K562 (cell line): ENCODE measurements at regions not wholly inside any gene's neighbourhood (a gene's known extent, or its start where the extent isn't known, plus 50 kb on each side); places are given as distances from the start of the nearest gene placed in this dataset.

Experiments
- CBX1 ChIP-seq: sonication (generic); IDR thresholded peaks from 2 replicates; pipeline ENCODE4 v1.6.1; 2016; ENCODE audit warnings: antibody characterized with exemption, low read depth, mild to moderate bottlenecking
- CEBPG ChIP-seq, 3 experiments: fragments of 200-800 bp in 1 of 3; sonication (Bioruptor generic) in 1 of 3; sonication (generic) in 1 of 3; formaldehyde crosslinking in 1 of 3; IDR thresholded peaks in 2 of 3; conservative IDR thresholded peaks in 1 of 3; 2 replicates each; pipeline versions ENCODE4 v1.6.1 to v1.8.0; 2016 to 2022; ENCODE audit warnings: missing compliant biosample characterization in 2 of 3, missing genetic modification characterization in 2 of 3, mild to moderate bottlenecking in 1 of 3, missing genetic modification reagents in 1 of 3
- ELF1 ChIP-seq: fragments of 200-800 bp; sonication (Bioruptor generic); IDR thresholded peaks from 2 replicates; pipeline ENCODE4 v1.6.1; 2016; ENCODE audit warnings: missing genetic modification characterization, missing compliant biosample characterization
- FOXK2 ChIP-seq, 2 experiments: fragments of 450-650 bp; IDR thresholded peaks in 1 of 2; conservative IDR thresholded peaks in 1 of 2; 2 replicates each; pipeline ENCODE4 v1.6.1; 2016; ENCODE audit warnings: low read depth in 2 of 2, mild to moderate bottlenecking in 1 of 2
- GATA2 ChIP-seq: sonication (generic); formaldehyde crosslinking; IDR thresholded peaks from 2 replicates; pipeline ENCODE4 v1.4.0; 2020; ENCODE audit warnings: mild to moderate bottlenecking, missing genetic modification reagents
- HCFC1 ChIP-seq: IDR thresholded peaks from 2 replicates; pipeline ENCODE4 v1.6.1; 2012; ENCODE audit warnings: low read depth, low read length, improper control_type of control experiment
- HDAC3 ChIP-seq: fragments of 450-650 bp; IDR thresholded peaks from 2 replicates; pipeline ENCODE4 v1.6.1; 2018; ENCODE audit warnings: borderline replicate concordance, mild to moderate bottlenecking, moderate library complexity; ENCODE audit not compliant: partially characterized antibody
- JUND ChIP-seq, 2 experiments: IDR thresholded peaks; 2 replicates in 1 of 2; 3 replicates in 1 of 2; pipeline ENCODE4 v1.6.1; 2011; ENCODE audit warnings: borderline replicate concordance in 2 of 2, low read depth in 2 of 2, low read length in 2 of 2, improper control_type of control experiment in 1 of 2, missing biosample characterization in 1 of 2, missing genetic modification characterization in 1 of 2, missing genetic modification reagents in 1 of 2
- KLF13 ChIP-seq: fragments of 450-650 bp; IDR thresholded peaks from 2 replicates; pipeline ENCODE4 v1.6.1; 2016; ENCODE audit warnings: missing genetic modification characterization, low read depth, mild to moderate bottlenecking, missing compliant biosample characterization, moderate library complexity, borderline replicate concordance
- KLF16 ChIP-seq: IDR thresholded peaks from 2 replicates; pipeline ENCODE4 v1.6.1; 2016; ENCODE audit warnings: antibody characterized with exemption
- MYC ChIP-seq, 2 experiments: fragments of 250-450 bp in 1 of 2; sonication (Bioruptor Pico) in 1 of 2; IDR thresholded peaks; 2 replicates each; pipeline versions ENCODE4 v1.5.1 to v1.6.1; 2012 to 2021; ENCODE audit warnings: low read depth in 2 of 2, borderline replicate concordance in 1 of 2, improper control_type of control experiment in 1 of 2, low read length in 1 of 2, mild to moderate bottlenecking in 1 of 2, moderate library complexity in 1 of 2
- NRF1 ChIP-seq, 2 experiments: fragments of 450-650 bp; IDR thresholded peaks in 1 of 2; conservative IDR thresholded peaks in 1 of 2; 2 replicates each; pipeline ENCODE4 v1.6.1; 2014; ENCODE audit warnings: mild to moderate bottlenecking in 2 of 2
- RAD21 ChIP-seq, 2 experiments: fragments of 250-450 bp in 1 of 2; fragments of 450-650 bp in 1 of 2; sonication (Bioruptor Pico) in 1 of 2; formaldehyde crosslinking in 1 of 2; IDR thresholded peaks in 1 of 2; conservative IDR thresholded peaks in 1 of 2; 2 replicates each; pipeline versions ENCODE4 v1.4.0 to v1.8.0; 2020 to 2022; ENCODE audit warnings: mild to moderate bottlenecking in 2 of 2, moderate library complexity in 1 of 2
- STAG1 ChIP-seq: sonication (generic); formaldehyde crosslinking; IDR thresholded peaks from 2 replicates; pipeline ENCODE4 v1.5.0; 2020; ENCODE audit warnings: missing genetic modification reagents, borderline replicate concordance
- TBL1XR1 ChIP-seq, 2 experiments: IDR thresholded peaks; 2 replicates each; pipeline ENCODE4 v1.6.1; 2012; ENCODE audit warnings: improper control_type of control experiment in 2 of 2, low read length in 2 of 2, mild to moderate bottlenecking in 1 of 2
- XRCC5 ChIP-seq: fragments of 200-400 bp; formaldehyde crosslinking; IDR thresholded peaks from 2 replicates; pipeline ENCODE4 v1.6.1; 2017; ENCODE audit warnings: low read depth, mild to moderate bottlenecking, low read length
- ZNF586 ChIP-seq: fragments of 450-650 bp; formaldehyde crosslinking; conservative IDR thresholded peaks from 2 replicates; pipeline ENCODE4 v1.4.0; 2020; ENCODE audit warnings: mild to moderate bottlenecking, moderate library complexity
- TF ChIP-seq, protein P1 (sequence below): fragments of 450-650 bp; IDR thresholded peaks from 2 replicates; pipeline ENCODE4 v1.7.0; 2016; ENCODE audit warnings: borderline replicate concordance
- TF ChIP-seq, protein P2 (sequence below): sonication (generic); formaldehyde crosslinking; IDR thresholded peaks from 2 replicates; pipeline ENCODE4 v1.8.0; 2022; ENCODE audit warnings: missing genetic modification reagents, mild to moderate bottlenecking, moderate library complexity, borderline replicate concordance
- TF ChIP-seq, protein P3 (sequence below): fragments of 200-800 bp; sonication (Bioruptor generic); IDR thresholded peaks from 2 replicates; pipeline ENCODE4 v1.6.1; 2017; ENCODE audit warnings: missing genetic modification characterization, missing compliant biosample characterization

DNA sequence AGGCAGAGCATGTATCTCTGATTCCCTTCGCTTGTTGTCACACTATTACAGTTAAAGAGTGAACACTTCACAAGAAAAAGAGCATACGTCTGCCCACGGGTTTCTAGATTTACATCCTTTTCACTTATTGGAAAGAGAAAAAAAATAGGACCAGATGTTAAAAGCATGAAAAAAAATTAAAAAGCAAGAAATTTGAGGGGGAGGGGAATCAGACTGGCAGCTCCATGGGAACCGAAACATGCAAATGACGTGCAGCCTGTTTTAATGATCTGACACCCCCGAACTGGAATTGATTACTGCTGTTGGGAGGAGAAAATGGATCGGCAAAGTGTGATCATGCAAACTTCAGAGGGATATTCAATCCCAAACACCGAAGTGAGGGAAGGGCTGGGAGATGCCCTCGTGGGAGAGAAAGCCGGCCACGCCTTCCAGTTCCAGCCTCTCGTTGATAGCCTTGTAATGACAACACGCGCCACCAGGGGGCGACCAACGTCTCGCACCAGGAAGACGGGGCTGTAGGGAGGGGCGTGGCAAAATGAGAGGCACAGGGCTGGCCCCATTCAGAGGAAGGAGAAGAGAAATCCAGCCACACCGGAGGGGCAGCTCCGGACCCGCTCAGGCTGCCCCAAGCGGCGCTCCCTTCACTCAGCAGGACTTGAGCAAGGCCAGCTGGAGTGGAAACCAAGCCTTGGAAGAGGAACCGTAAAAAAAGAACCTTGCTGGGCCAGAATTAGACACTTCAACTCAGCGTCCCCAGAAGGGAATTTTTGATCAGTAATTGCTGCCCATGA lies 53.8 kb upstream of the SYT13 start (continued):
- 0 out of 4 replicates have a peak, but pooled peaks of 1 of the 2 experiments have one; percentile 25 for TF ChIP-seq TBL1XR1 (IDR thresholded peaks at IDR 0.05; ENCODE audit: low read length in 2 of 2)
- no peak for TF ChIP-seq GATA2
- TF ChIP-seq KLF16 = peak; percentile 36; the same call in 1 of the 2 replicates
- peak; percentile 63; the same call in 1 of the 2 replicates for TF ChIP-seq XRCC5
- TF ChIP-seq CEBPG (CRISPR knock-in tag; IDR thresholded peaks at IDR 0.05) = peak; percentile 18; the same call in 1 of the 2 replicates
- no peak for TF ChIP-seq CEBPG (tag; conservative IDR thresholded peaks at IDR 0.05 in 1 of 2, IDR thresholded peaks at IDR 0.05 in 1 of 2)
- TF ChIP-seq STAG1 (CRISPR knock-in tag) = no peak
- peak; percentile 51; the same call in 1 of the 2 replicates for TF ChIP-seq JUND (IDR thresholded peaks at IDR 0.05; ENCODE audit: borderline replicate concordance, low read depth, low read length)
- TF ChIP-seq JUND (tag; IDR thresholded peaks at IDR 0.05; ENCODE audit: borderline replicate concordance, low read depth, low read length) = no peak; the same call in 2 of the 3 replicates
- TF ChIP-seq CBX1 = no peak
- peak; percentile 48 to 64; a peak in 3 of 4 replicates for TF ChIP-seq RAD21 (CRISPR knock-in tag; conservative IDR thresholded peaks at IDR 0.05 in 1 of 2, IDR thresholded peaks at IDR 0.05 in 1 of 2)
- TF ChIP-seq FOXK2 (conservative IDR thresholded peaks at IDR 0.05 in 1 of 2, IDR thresholded peaks at IDR 0.05 in 1 of 2; ENCODE audit: low read depth in 2 of 2) = 0 out of 4 replicates have a peak, but pooled peaks have one; percentile 21 to 38
- TF ChIP-seq ZNF586 = no peak
- TF ChIP-seq, protein P1, sequence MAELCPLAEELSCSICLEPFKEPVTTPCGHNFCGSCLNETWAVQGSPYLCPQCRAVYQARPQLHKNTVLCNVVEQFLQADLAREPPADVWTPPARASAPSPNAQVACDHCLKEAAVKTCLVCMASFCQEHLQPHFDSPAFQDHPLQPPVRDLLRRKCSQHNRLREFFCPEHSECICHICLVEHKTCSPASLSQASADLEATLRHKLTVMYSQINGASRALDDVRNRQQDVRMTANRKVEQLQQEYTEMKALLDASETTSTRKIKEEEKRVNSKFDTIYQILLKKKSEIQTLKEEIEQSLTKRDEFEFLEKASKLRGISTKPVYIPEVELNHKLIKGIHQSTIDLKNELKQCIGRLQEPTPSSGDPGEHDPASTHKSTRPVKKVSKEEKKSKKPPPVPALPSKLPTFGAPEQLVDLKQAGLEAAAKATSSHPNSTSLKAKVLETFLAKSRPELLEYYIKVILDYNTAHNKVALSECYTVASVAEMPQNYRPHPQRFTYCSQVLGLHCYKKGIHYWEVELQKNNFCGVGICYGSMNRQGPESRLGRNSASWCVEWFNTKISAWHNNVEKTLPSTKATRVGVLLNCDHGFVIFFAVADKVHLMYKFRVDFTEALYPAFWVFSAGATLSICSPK = no peak
- TF ChIP-seq HCFC1 = peak; percentile 28; the same call in 1 of the 2 replicates
- peak; percentile 24 to 32; a peak in 1 of 4 replicates for TF ChIP-seq NRF1 (conservative IDR thresholded peaks at IDR 0.05 in 1 of 2, IDR thresholded peaks at IDR 0.05 in 1 of 2)
- peak; percentile 90; the same call in 1 of the 2 replicates for TF ChIP-seq KLF13 (tag)
- TF ChIP-seq, protein P2, sequence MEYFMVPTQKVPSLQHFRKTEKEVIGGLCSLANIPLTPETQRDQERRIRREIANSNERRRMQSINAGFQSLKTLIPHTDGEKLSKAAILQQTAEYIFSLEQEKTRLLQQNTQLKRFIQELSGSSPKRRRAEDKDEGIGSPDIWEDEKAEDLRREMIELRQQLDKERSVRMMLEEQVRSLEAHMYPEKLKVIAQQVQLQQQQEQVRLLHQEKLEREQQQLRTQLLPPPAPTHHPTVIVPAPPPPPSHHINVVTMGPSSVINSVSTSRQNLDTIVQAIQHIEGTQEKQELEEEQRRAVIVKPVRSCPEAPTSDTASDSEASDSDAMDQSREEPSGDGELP = peak; percentile 66; the same call in 1 of the 2 replicates
- no peak for TF ChIP-seq HDAC3
- TF ChIP-seq ELF1 (tag) = peak; percentile 81
- TF ChIP-seq MYC (IDR thresholded peaks at IDR 0.05; ENCODE audit: low read depth, low read length) = peak; percentile 60
- TF ChIP-seq MYC (CRISPR knock-in tag; IDR thresholded peaks at IDR 0.05; ENCODE audit: borderline replicate concordance, low read depth) = no peak
- TF ChIP-seq, protein P3, sequence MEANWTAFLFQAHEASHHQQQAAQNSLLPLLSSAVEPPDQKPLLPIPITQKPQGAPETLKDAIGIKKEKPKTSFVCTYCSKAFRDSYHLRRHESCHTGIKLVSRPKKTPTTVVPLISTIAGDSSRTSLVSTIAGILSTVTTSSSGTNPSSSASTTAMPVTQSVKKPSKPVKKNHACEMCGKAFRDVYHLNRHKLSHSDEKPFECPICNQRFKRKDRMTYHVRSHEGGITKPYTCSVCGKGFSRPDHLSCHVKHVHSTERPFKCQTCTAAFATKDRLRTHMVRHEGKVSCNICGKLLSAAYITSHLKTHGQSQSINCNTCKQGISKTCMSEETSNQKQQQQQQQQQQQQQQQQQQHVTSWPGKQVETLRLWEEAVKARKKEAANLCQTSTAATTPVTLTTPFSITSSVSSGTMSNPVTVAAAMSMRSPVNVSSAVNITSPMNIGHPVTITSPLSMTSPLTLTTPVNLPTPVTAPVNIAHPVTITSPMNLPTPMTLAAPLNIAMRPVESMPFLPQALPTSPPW = peak; percentile 49; the same call in 1 of the 2 replicates
